ENCODE measurements at regions not wholly inside any gene's neighbourhood (a gene's known extent, or its start where the extent isn't known, plus 50 kb on each side); places are given as distances from the start of the nearest gene placed in this dataset.

DNA sequence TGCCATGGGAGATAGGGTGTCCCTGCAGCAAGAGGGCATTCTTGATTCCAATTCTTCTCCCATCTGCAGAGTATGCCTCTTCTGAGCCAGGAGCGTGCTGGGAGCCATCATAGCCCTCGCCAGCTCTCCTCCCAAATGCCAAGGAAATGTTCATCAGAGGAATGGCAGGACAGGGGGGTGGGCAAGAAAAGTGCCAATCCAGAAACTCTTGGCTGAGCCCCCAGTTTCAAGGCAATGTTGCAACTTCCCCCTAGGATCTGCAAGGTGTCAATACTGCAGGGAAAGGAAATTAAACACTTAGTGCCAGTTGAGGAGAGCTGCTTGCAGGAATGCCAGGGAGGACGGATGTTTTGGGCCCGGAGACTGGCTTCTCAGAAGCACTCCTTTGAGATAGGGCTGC is 94.8 kb upstream of the PRDM11 start:
- Histone ChIP-seq H3K36me3 (ENCODE audit: control insufficient read depth, insufficient read depth, low read length) (no peaks in the 10 kb centered on the region), H3K27ac (ENCODE audit: low read length) (no peak overlapping the region), H3K4me1 (ENCODE audit: control insufficient read depth, insufficient read depth, low read length) (no peaks in the 10 kb centered on the region), H3K4me3 (ENCODE audit: low read length) (no peak overlapping the region), H3K9me3 (ENCODE audit: control insufficient read depth, low read depth, low read length) (no peaks in the 10 kb centered on the region), H3K27me3 (ENCODE audit: control insufficient read depth, insufficient read depth, low read length) (peaks cover 3% of the 10 kb centered on the region)
- no peak for DNase-seq
- no CpG with 5 or more reads among the region's 4 CpGs for WGBS (ENCODE audit: insufficient coverage, low lambda C conversion rate)

- no peak for DNase-seq
- Histone ChIP-seq H3K4me1 (ENCODE audit: control insufficient read depth, insufficient read depth, low read length) (no peaks in the 10 kb centered on the region), H3K9me3 (ENCODE audit: control insufficient read depth, low read depth, low read length) (no peaks in the 10 kb centered on the region), H3K27me3 (ENCODE audit: control insufficient read depth, insufficient read depth, low read length) (peaks cover 3% of the 10 kb centered on the region), H3K4me3 (ENCODE audit: low read length) (no peak overlapping the region), H3K36me3 (ENCODE audit: control insufficient read depth, insufficient read depth, low read length) (no peaks in the 10 kb centered on the region), H3K27ac (ENCODE audit: low read length) (no peak overlapping the region)
- no CpG with 5 or more reads among the region's 6 CpGs for WGBS (ENCODE audit: insufficient coverage, low lambda C conversion rate)
These were observed 94.1 kb upstream of the PRDM11 start for GRCh38 chr11:45052361-45052760.

DNA sequence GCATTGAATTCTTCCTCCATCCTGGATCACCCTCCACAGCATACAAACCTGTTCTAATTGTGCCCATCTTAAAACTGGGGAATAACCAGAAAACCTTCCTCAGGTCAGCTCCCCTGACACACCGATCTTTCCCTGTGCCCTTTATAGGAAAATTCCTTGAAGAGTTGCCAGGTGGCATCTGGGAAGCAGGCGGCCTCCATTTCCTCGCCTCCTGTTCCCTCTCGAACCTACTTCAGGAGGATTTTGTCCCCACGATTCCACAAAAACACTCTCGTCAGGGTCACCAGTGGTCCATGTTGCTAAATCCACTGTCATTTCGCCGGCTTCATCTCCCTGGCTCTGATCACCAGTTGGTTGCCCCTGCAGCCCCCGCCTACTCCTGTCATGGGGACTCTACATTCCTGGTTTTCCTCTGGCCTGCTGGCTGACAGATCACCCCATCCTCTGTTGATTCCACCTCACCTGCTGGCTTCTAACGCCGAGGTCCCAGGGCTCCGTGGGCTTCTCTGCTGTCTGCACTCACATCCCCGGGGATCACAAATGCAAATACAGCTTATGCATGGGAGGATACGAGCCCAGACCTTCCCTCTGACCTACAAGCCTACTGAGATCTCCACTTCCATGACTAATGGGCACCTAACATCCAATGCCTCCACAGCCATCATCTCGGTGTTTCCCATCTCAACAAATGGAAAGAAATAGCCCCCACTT is 92.5 kb upstream of the PRDM11 start:
- Histone ChIP-seq H3K9me3 (ENCODE audit: control insufficient read depth, low read depth, low read length) (no peaks in the 10 kb centered on the region), H3K4me1 (ENCODE audit: control insufficient read depth, insufficient read depth, low read length) (no peaks in the 10 kb centered on the region), H3K4me3 (ENCODE audit: low read length) (no peak overlapping the region), H3K36me3 (ENCODE audit: control insufficient read depth, insufficient read depth, low read length) (no peaks in the 10 kb centered on the region), H3K27me3 (ENCODE audit: control insufficient read depth, insufficient read depth, low read length) (peaks cover 3% of the 10 kb centered on the region), H3K27ac (ENCODE audit: low read length) (no peak overlapping the region)
- DNase-seq: no peak
- WGBS (ENCODE audit: insufficient coverage, low lambda C conversion rate): 91% methylated on average over 3 of the region's 15 CpGs

DNA sequence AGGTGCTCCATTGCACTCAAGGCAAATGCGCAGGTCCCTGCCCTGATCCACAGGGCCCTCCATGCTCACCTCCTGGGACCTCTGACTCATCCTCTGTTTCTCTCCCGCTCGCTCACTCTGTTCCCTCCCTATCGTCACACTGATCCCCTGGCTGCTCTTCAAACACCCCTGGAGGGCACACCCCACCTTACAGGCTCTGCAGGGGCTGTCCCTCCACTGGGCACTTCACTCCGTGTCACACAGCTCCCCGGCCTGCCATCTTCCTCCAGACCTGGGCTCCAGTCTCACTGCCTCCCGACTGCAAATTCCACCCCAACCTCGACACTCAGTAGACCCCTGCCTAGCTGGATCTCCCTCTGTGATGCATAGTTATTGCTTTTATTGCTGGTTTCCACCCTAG is 91.5 kb upstream of the PRDM11 start:
- H3K36me3 ChIP-seq (ENCODE audit: control insufficient read depth, insufficient read depth, low read length): no peaks in the 10 kb centered on the region
- H3K27ac ChIP-seq (ENCODE audit: low read length): no peak overlapping the region
- H3K4me3 ChIP-seq (ENCODE audit: low read length): no peak overlapping the region
- peaks cover 3% of the 10 kb centered on the region for H3K27me3 ChIP-seq (ENCODE audit: control insufficient read depth, insufficient read depth, low read length)
- no peaks in the 10 kb centered on the region for H3K9me3 ChIP-seq (ENCODE audit: control insufficient read depth, low read depth, low read length)
- WGBS (ENCODE audit: insufficient coverage, low lambda C conversion rate): 100% methylated on average over 2 of the region's 8 CpGs
- DNase-seq: no peak
- H3K4me1 ChIP-seq (ENCODE audit: control insufficient read depth, insufficient read depth, low read length): no peaks in the 10 kb centered on the region

DNA sequence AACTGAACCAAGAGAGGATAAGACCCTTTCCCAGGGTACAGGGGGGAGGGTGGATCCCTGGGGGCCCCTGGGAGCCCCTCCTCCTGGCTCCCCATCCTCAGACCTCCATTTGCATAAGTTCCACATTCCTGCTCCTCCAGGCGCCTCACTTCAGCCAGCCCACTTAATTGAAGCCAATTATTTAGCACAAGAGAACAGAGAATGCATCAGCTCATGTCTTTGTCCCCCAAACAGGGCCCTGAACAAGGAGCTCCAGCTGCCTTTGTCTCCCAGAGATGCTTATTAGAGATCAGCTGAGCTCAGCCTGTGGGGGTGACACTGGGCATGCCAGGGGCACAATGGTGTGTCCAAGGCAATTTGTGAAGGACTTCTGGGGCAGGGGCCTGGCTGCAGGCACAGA is 89.9 kb upstream of the PRDM11 start:
- no peaks in the 10 kb centered on the region for H3K4me1 ChIP-seq (ENCODE audit: control insufficient read depth, insufficient read depth, low read length)
- H3K27me3 ChIP-seq (ENCODE audit: control insufficient read depth, insufficient read depth, low read length): peaks cover 3% of the 10 kb centered on the region
- no CpG with 5 or more reads among the region's 1 CpG for WGBS (ENCODE audit: insufficient coverage, low lambda C conversion rate)
- H3K9me3 ChIP-seq (ENCODE audit: control insufficient read depth, low read depth, low read length): no peaks in the 10 kb centered on the region
- H3K36me3 ChIP-seq (ENCODE audit: control insufficient read depth, insufficient read depth, low read length): no peaks in the 10 kb centered on the region
- H3K27ac ChIP-seq (ENCODE audit: low read length): no peak overlapping the region
- DNase-seq: no peak
- H3K4me3 ChIP-seq (ENCODE audit: low read length): no peak overlapping the region

DNA sequence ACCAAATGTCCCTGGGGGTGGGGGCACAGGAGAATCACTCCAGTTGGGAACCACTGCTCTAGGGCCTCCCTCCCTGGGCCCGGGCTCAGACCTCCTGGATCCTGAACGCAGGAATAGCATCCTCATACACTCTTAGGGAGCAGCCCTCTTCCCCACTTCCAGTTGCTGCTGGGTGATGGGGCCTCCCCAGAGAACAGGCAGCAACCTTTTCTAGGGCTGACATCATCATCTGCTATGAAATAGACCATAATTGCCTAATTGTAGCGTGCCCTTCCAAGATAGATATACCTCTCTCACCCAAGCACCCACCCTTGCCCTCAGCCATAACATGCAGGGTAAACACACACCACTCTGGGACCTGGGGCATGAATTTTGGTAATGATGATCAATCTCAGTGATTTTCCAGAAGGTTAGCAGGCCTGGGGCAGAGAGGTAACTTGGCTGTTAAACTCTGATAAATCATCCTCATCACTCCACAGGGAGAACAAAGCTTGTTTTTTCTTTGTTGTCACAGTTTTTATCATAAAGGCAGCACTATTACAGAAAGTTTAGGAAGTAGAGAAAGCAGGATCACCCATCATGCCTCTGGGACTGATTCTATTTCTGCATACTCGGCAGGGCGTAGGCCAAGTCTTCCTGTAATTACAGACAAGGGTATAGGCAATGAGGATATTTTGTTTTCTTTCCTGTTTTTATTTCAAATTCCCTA is 88.3 kb upstream of the PRDM11 start:
- WGBS (ENCODE audit: insufficient coverage, low lambda C conversion rate): no CpG with 5 or more reads among the region's 5 CpGs
- H3K36me3 ChIP-seq (ENCODE audit: control insufficient read depth, insufficient read depth, low read length): no peaks in the 10 kb centered on the region
- peaks cover 3% of the 10 kb centered on the region for H3K27me3 ChIP-seq (ENCODE audit: control insufficient read depth, insufficient read depth, low read length)
- no peak overlapping the region for H3K27ac ChIP-seq (ENCODE audit: low read length)
- no peaks in the 10 kb centered on the region for H3K4me1 ChIP-seq (ENCODE audit: control insufficient read depth, insufficient read depth, low read length)
- no peak for DNase-seq
- H3K4me3 ChIP-seq (ENCODE audit: low read length): no peak overlapping the region
- no peaks in the 10 kb centered on the region for H3K9me3 ChIP-seq (ENCODE audit: control insufficient read depth, low read depth, low read length)

GRCh38 chr11:45058647-45058950 is 87.8 kb upstream of the PRDM11 start:
- Histone ChIP-seq H3K4me1 (ENCODE audit: control insufficient read depth, insufficient read depth, low read length) (no peaks in the 10 kb centered on the region), H3K36me3 (ENCODE audit: control insufficient read depth, insufficient read depth, low read length) (no peaks in the 10 kb centered on the region), H3K27me3 (ENCODE audit: control insufficient read depth, insufficient read depth, low read length) (peaks cover 3% of the 10 kb centered on the region), H3K9me3 (ENCODE audit: control insufficient read depth, low read depth, low read length) (no peaks in the 10 kb centered on the region), H3K4me3 (ENCODE audit: low read length) (no peak overlapping the region), H3K27ac (ENCODE audit: low read length) (no peak overlapping the region)
- no peak for DNase-seq
- no CpG with 5 or more reads among the region's 3 CpGs for WGBS (ENCODE audit: insufficient coverage, low lambda C conversion rate)

DNA sequence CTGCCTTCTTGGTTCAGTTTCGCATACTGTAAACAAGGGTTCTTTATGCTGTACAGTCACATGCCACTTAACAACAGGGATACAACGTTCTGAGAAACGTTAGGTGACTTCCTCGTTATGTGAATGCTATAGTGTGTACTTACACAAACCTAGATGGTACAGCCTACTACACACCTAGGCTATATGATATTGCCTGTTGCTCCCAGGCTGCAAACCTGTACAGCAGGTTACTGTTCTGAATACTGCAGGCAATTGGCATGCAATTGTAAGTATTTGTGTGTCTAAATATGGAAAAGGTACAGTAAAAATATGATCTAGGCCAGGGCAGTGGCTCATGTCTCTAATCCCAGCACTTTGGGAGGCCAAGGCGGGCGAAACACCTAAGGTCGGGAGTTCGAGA is 85.7 kb upstream of the PRDM11 start:
- 100% methylated on average over 1 of the region's 8 CpGs for WGBS (ENCODE audit: insufficient coverage, low lambda C conversion rate)
- no peak overlapping the region for H3K4me3 ChIP-seq (ENCODE audit: low read length)
- H3K36me3 ChIP-seq (ENCODE audit: control insufficient read depth, insufficient read depth, low read length): no peaks in the 10 kb centered on the region
- DNase-seq: no peak
- H3K9me3 ChIP-seq (ENCODE audit: control insufficient read depth, low read depth, low read length): no peaks in the 10 kb centered on the region
- no peak overlapping the region for H3K27ac ChIP-seq (ENCODE audit: low read length)
- no peaks in the 10 kb centered on the region for H3K4me1 ChIP-seq (ENCODE audit: control insufficient read depth, insufficient read depth, low read length)
- peaks cover 8% of the 10 kb centered on the region for H3K27me3 ChIP-seq (ENCODE audit: control insufficient read depth, insufficient read depth, low read length)

- DNase-seq: no peak
- Histone ChIP-seq H3K27me3 (ENCODE audit: control insufficient read depth, insufficient read depth, low read length) (peaks cover 5% of the 10 kb centered on the region), H3K4me3 (ENCODE audit: low read length) (no peak overlapping the region), H3K27ac (ENCODE audit: low read length) (no peak overlapping the region), H3K36me3 (ENCODE audit: control insufficient read depth, insufficient read depth, low read length) (no peaks in the 10 kb centered on the region), H3K9me3 (ENCODE audit: control insufficient read depth, low read depth, low read length) (no peaks in the 10 kb centered on the region), H3K4me1 (ENCODE audit: control insufficient read depth, insufficient read depth, low read length) (no peaks in the 10 kb centered on the region)
- WGBS (ENCODE audit: insufficient coverage, low lambda C conversion rate): no CpG with 5 or more reads among the region's 10 CpGs
These were observed 84.8 kb upstream of the PRDM11 start for GRCh38 chr11:45061641-45062040.

DNA sequence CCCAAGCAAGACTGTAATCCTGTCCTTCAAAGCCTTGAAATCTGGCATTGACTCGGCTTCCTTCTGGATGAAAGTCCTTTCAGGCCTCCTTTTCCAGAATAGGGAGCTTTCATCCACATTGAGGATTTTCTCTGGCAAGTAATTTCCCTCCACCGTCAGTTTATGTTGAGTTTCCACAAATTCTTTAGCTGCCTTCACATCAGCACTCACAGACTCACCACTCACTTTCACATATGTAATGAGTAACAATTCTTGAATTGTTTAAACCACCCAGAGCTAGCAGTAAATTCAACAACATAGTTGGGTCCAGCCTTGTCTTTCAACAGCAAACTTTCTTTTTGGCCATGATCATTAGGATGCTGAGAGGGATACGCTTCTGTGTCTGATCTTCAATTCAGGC is 84.3 kb upstream of the PRDM11 start:
- WGBS (ENCODE audit: insufficient coverage, low lambda C conversion rate): 60% methylated on average over 1 of the region's 3 CpGs
- no peak for DNase-seq
- no peak overlapping the region for H3K27ac ChIP-seq (ENCODE audit: low read length)
- H3K27me3 ChIP-seq (ENCODE audit: control insufficient read depth, insufficient read depth, low read length): peaks cover 5% of the 10 kb centered on the region
- H3K9me3 ChIP-seq (ENCODE audit: control insufficient read depth, low read depth, low read length): no peaks in the 10 kb centered on the region
- no peaks in the 10 kb centered on the region for H3K36me3 ChIP-seq (ENCODE audit: control insufficient read depth, insufficient read depth, low read length)
- no peaks in the 10 kb centered on the region for H3K4me1 ChIP-seq (ENCODE audit: control insufficient read depth, insufficient read depth, low read length)
- no peak overlapping the region for H3K4me3 ChIP-seq (ENCODE audit: low read length)
